H9 (cell line): ENCODE measurements at regions not wholly inside any gene's neighbourhood (a gene's known extent, or its start where the extent isn't known, plus 50 kb on each side); places are given as distances from the start of the nearest gene placed in this dataset.

Experiments
- DNase-seq: peaks from one replicate; pipeline ENCODE4 v3.0.0-alpha.2; 2017
- H2AFZ ChIP-seq: one replicate; pipeline ENCODE4 v1.6.1; 2013; ENCODE audit warnings: mild to moderate bottlenecking, low read length, control low read depth, moderate library complexity
- H2AK5ac ChIP-seq: 2 replicates; pipeline ENCODE4 v1.6.1; 2013; ENCODE audit warnings: low read length, control low read depth, mixed read lengths; ENCODE audit not compliant: insufficient read length
- H2BK120ac ChIP-seq: one replicate; pipeline ENCODE4 v1.6.1; 2013; ENCODE audit warnings: low read depth, mild to moderate bottlenecking, low read length, control low read depth, inconsistent platforms; ENCODE audit not compliant: poor library complexity, severe bottlenecking
- H2BK12ac ChIP-seq: 2 replicates; pipeline ENCODE4 v1.6.1; 2013; ENCODE audit warnings: low read length, control low read depth, mixed read lengths, low read depth; ENCODE audit not compliant: insufficient read length
- H2BK15ac ChIP-seq: 2 replicates; pipeline ENCODE4 v1.6.1; 2013; ENCODE audit warnings: low read depth, low read length, control low read depth
- H2BK20ac ChIP-seq: one replicate; pipeline ENCODE4 v1.6.1; 2013; ENCODE audit warnings: low read depth, mild to moderate bottlenecking, low read length, control low read depth, inconsistent platforms; ENCODE audit not compliant: poor library complexity, severe bottlenecking
- H2BK5ac ChIP-seq: 2 replicates; pipeline ENCODE4 v1.6.1; 2013; ENCODE audit warnings: low read length, control low read depth, mixed read lengths; ENCODE audit not compliant: insufficient read length
- H3K14ac ChIP-seq: 2 replicates; pipeline ENCODE4 v1.6.1; 2013; ENCODE audit warnings: low read length, control low read depth; ENCODE audit not compliant: insufficient read depth
- H3K18ac ChIP-seq: 2 replicates; pipeline ENCODE4 v1.6.1; 2013; ENCODE audit warnings: low read depth, mild to moderate bottlenecking, mixed read lengths, low read length, control low read depth; ENCODE audit not compliant: insufficient read length
- H3K23ac ChIP-seq: 2 replicates; pipeline ENCODE4 v1.6.1; 2013; ENCODE audit warnings: low read length, control low read depth, mixed read lengths, low read depth; ENCODE audit not compliant: insufficient read length
- H3K23me2 ChIP-seq: 2 replicates; pipeline ENCODE4 v1.6.1; 2013; ENCODE audit warnings: low read depth, mild to moderate bottlenecking, mixed read lengths, low read length, control low read depth; ENCODE audit not compliant: insufficient read length, poor library complexity, severe bottlenecking
- H3K27ac ChIP-seq: 2 replicates; pipeline ENCODE4 v1.5.1; 2013; ENCODE audit warnings: low read length, control low read depth, mixed read lengths, low read depth; ENCODE audit not compliant: insufficient read length
- H3K27me3 ChIP-seq: 2 replicates; pipeline ENCODE4 v1.6.1; 2013; ENCODE audit warnings: low read length, control low read depth, inconsistent platforms; ENCODE audit not compliant: insufficient read depth
- H3K4ac ChIP-seq: 2 replicates; pipeline ENCODE4 v1.6.1; 2013; ENCODE audit warnings: low read depth, mild to moderate bottlenecking, control low read depth, inconsistent platforms, low read length, moderate library complexity
- H3K4me1 ChIP-seq: 2 replicates; pipeline ENCODE4 v1.6.1; 2013; ENCODE audit warnings: low read length, control low read depth, inconsistent platforms; ENCODE audit not compliant: insufficient read depth
- H3K4me2 ChIP-seq: 2 replicates; pipeline ENCODE4 v1.6.1; 2013; ENCODE audit warnings: low read length, control low read depth, mixed read lengths; ENCODE audit not compliant: insufficient read length, insufficient read depth
- H3K56ac ChIP-seq: 2 replicates; pipeline ENCODE4 v1.6.1; 2013; ENCODE audit warnings: low read depth, mild to moderate bottlenecking, mixed read lengths, low read length, control low read depth; ENCODE audit not compliant: insufficient read length
- H3K79me1 ChIP-seq: 2 replicates; pipeline ENCODE4 v1.6.1; 2013; ENCODE audit warnings: low read depth, mild to moderate bottlenecking, moderate library complexity, low read length, control low read depth, inconsistent platforms; ENCODE audit not compliant: insufficient read depth, poor library complexity, severe bottlenecking
- H3K79me2 ChIP-seq: 2 replicates; pipeline ENCODE4 v1.6.1; 2013; ENCODE audit warnings: low read length, control low read depth, inconsistent platforms; ENCODE audit not compliant: insufficient read depth
- H3K9ac ChIP-seq: 2 replicates; pipeline ENCODE4 v1.6.1; 2013; ENCODE audit warnings: low read length, control low read depth, mixed read lengths; ENCODE audit not compliant: insufficient read length; ENCODE audit errors: extremely low read depth
- H3K9me3 ChIP-seq: one replicate; pipeline ENCODE4 v1.6.1; 2013; ENCODE audit warnings: low read depth, low read length, inconsistent platforms; ENCODE audit not compliant: control insufficient read depth
- H3T11ph ChIP-seq: one replicate; pipeline ENCODE4 v1.6.1; 2013; ENCODE audit warnings: mild to moderate bottlenecking, low read length, control low read depth, inconsistent platforms
- H4K20me1 ChIP-seq: one replicate; pipeline ENCODE4 v1.6.1; 2013; ENCODE audit not compliant: control insufficient read depth, insufficient read length, insufficient read depth
- H4K5ac ChIP-seq: 2 replicates; pipeline ENCODE4 v1.6.1; 2013; ENCODE audit warnings: low read depth, mild to moderate bottlenecking, mixed read lengths, low read length, control low read depth; ENCODE audit not compliant: insufficient read length
- H4K8ac ChIP-seq: replicated peaks from 2 replicates; pipeline ENCODE4 v1.6.1; 2013; ENCODE audit warnings: low read length, control low read depth, mixed read lengths, low read depth; ENCODE audit not compliant: insufficient read length
- H4K91ac ChIP-seq: 2 replicates; pipeline ENCODE4 v1.6.1; 2013; ENCODE audit warnings: low read depth, mild to moderate bottlenecking, moderate library complexity, mixed read lengths, low read length, control low read depth; ENCODE audit not compliant: insufficient read length
- H3K27ac Mint-ChIP-seq, 3 experiments: 2 replicates in 2 of 3; 3 replicates in 1 of 3; pipeline ENCODE4 v1.8.0; 2020 to 2021; ENCODE audit warnings: mixed read lengths in 3 of 3, mild to moderate bottlenecking in 1 of 3, moderate library complexity in 1 of 3
- H3K27me3 Mint-ChIP-seq: 2 replicates; pipeline ENCODE4 v1.8.0; 2021; ENCODE audit warnings: low read depth, mild to moderate bottlenecking, moderate library complexity, mixed read lengths
- H3K36me3 Mint-ChIP-seq, 3 experiments: 2 replicates in 2 of 3; 3 replicates in 1 of 3; pipeline ENCODE4 v1.8.0; 2020 to 2021; ENCODE audit warnings: low read depth in 3 of 3, mixed read lengths in 3 of 3; ENCODE audit not compliant: insufficient read depth in 1 of 3
- H3K4me1 Mint-ChIP-seq, 2 experiments: 2 replicates each; pipeline ENCODE4 v1.8.0; 2020; ENCODE audit warnings: mixed read lengths in 2 of 2
- H3K4me3 Mint-ChIP-seq, 2 experiments: 2 replicates in 1 of 2; 3 replicates in 1 of 2; pipeline ENCODE4 v1.8.0; 2020 to 2021; ENCODE audit warnings: mild to moderate bottlenecking in 2 of 2, mixed read lengths in 2 of 2, moderate library complexity in 1 of 2
- H3K9me3 Mint-ChIP-seq, 2 experiments: 2 replicates in 1 of 2; 3 replicates in 1 of 2; pipeline ENCODE4 v1.8.0; 2020; ENCODE audit warnings: mild to moderate bottlenecking in 2 of 2, mixed read lengths in 2 of 2, moderate library complexity in 1 of 2
- WGBS: extraction: QIAGEN DNeasy Blood & Tissue Kit; methylation state at CpG from one replicate; pipeline ENCODE4 v1.1.7; 2013; ENCODE audit warnings: missing lambda C conversion rate, low lambda C conversion rate, mixed read lengths; ENCODE audit not compliant: insufficient read length; ENCODE audit errors: extremely low coverage; 5-methylcytosine and 5-hydroxymethylcytosine counted together
- TF ChIP-seq, protein P1 (sequence below): fragments of 200-600 bp; sonication (generic); conservative IDR thresholded peaks from 3 replicates; pipeline ENCODE4 v1.8.0; 2021; ENCODE audit warnings: antibody characterized with exemption, mild to moderate bottlenecking

DNA sequence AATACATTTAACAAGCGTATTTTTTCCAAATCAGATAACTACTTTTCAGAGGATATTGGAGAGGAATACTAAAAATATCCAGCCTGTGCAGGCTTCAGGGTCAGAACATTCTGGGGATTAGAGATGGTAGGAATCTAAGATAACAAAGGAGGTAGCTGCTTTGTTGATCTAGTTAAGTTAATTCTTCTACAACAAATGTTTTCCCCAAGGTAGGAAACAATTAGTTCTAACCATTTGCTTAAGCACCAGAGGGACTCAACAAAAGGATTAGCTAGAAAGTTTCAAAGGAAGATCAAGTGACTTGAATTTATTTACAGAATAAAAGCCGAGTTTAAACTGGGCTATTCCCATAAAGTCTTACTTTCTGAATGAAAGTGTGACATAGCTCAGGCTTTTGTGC, 524.2 kb downstream of the TMTC2 start:
- peaks cover 0 to 5% (median 4%) of the 10 kb centered on the region in 3 experiments; a peak in 4 of 7 replicates for H3K36me3 Mint-ChIP-seq
- Histone ChIP-seq H3K79me1 (no peaks in the 10 kb centered on the region), H3K9me3 (no peaks in the 10 kb centered on the region), H3K23me2 (no peaks in the 10 kb centered on the region), H4K91ac (no peak overlapping the region), H2AK5ac (no peak overlapping the region), H4K20me1 (no peaks in the 10 kb centered on the region), H2BK20ac (no peak overlapping the region), H3K79me2 (no peaks in the 10 kb centered on the region), H2BK12ac (no peak overlapping the region), H2BK15ac (no peak overlapping the region), H3K14ac (no peak overlapping the region), H3K27ac (no peak overlapping the region), H3K4me1 (no peaks in the 10 kb centered on the region), H4K5ac (no peak overlapping the region), H3T11ph (no peak overlapping the region), H2BK120ac (no peak overlapping the region), H3K4me2 (no peak overlapping the region), H2BK5ac (no peak overlapping the region), H3K9ac (no peak overlapping the region), H3K56ac (no peak overlapping the region), H2AFZ (no peak overlapping the region), H3K4ac (no peak overlapping the region), H3K18ac (no peak overlapping the region), H3K23ac (no peak overlapping the region), H4K8ac (no peak overlapping the region), H3K27me3 (no peaks in the 10 kb centered on the region)
- peaks cover 6 to 7% of the 10 kb centered on the region in 2 experiments; a peak in 4 of 5 replicates for H3K9me3 Mint-ChIP-seq
- no CpG with 5 or more reads among the region's 2 CpGs for WGBS
- no peak for DNase-seq
- H3K27me3 Mint-ChIP-seq, result peaks cover 1% of the 10 kb centered on the region
- TF ChIP-seq, protein P1, sequence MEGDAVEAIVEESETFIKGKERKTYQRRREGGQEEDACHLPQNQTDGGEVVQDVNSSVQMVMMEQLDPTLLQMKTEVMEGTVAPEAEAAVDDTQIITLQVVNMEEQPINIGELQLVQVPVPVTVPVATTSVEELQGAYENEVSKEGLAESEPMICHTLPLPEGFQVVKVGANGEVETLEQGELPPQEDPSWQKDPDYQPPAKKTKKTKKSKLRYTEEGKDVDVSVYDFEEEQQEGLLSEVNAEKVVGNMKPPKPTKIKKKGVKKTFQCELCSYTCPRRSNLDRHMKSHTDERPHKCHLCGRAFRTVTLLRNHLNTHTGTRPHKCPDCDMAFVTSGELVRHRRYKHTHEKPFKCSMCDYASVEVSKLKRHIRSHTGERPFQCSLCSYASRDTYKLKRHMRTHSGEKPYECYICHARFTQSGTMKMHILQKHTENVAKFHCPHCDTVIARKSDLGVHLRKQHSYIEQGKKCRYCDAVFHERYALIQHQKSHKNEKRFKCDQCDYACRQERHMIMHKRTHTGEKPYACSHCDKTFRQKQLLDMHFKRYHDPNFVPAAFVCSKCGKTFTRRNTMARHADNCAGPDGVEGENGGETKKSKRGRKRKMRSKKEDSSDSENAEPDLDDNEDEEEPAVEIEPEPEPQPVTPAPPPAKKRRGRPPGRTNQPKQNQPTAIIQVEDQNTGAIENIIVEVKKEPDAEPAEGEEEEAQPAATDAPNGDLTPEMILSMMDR, result no peak
- peaks cover 20 to 27% of the 10 kb centered on the region in 2 experiments for H3K4me1 Mint-ChIP-seq
- peak overlapping the region in 1 of 3 experiments; percentile 9; a peak in 1 of 7 replicates for H3K27ac Mint-ChIP-seq
- H3K4me3 Mint-ChIP-seq, result no peak overlapping the region; a peak in 1 of 5 replicates
